Neural progenitor cell (in vitro differentiated cells): ENCODE measurements at regions not wholly inside any gene's neighbourhood (a gene's known extent, or its start where the extent isn't known, plus 50 kb on each side); places are given as distances from the start of the nearest gene placed in this dataset.

ENCODE experiments used
- CTCF ChIP-seq: fragments of 200-600 bp; sonication (generic); IDR thresholded peaks from 2 replicates; pipeline ENCODE4 v1.5.1; 2017; ENCODE audit warnings: antibody characterized with exemption, mild to moderate bottlenecking
- EZH2phosphoT487 ChIP-seq: fragments of 200-600 bp; sonication (generic); IDR thresholded peaks from 2 replicates; pipeline ENCODE4 v1.6.1; 2017; ENCODE audit warnings: antibody characterized with exemption

- TF ChIP-seq CTCF: no peak
- no peak for TF ChIP-seq EZH2phosphoT487
Observed at GRCh38 chr4:138898282-138898681, 117.3 kb upstream of the NOCT start.
